CD14-positive monocyte (primary cell): ENCODE measurements at regions not wholly inside any gene's neighbourhood (a gene's known extent, or its start where the extent isn't known, plus 50 kb on each side); places are given as distances from the start of the nearest gene placed in this dataset.

Experiments
- DNase-seq, 3 donors: peaks; one replicate each; pipeline ENCODE4 v3.0.0-alpha.2; 2011 to 2022
- H2AFZ ChIP-seq: 2 replicates; pipeline ENCODE4 v1.6.0; 2012; ENCODE audit warnings: mild to moderate bottlenecking, low read depth, low read length, inconsistent platforms; ENCODE audit not compliant: insufficient read depth, poor library complexity, severe bottlenecking
- H3K27ac ChIP-seq, 2 donors: 1 replicate in 1 of 2; 2 replicates in 1 of 2; pipeline ENCODE4 v1.5.1; 2012 to 2013; ENCODE audit warnings: low read length in 2 of 2, control low read depth in 1 of 2, inconsistent platforms in 1 of 2, low read depth in 1 of 2, mild to moderate bottlenecking in 1 of 2
- H3K27me3 ChIP-seq, 2 donors: one replicate each; pipeline versions ENCODE4 v1.6.0 to v1.6.1; 2011 to 2013; ENCODE audit warnings: low read length in 2 of 2; ENCODE audit not compliant: control insufficient read depth in 2 of 2, insufficient read depth in 2 of 2
- H3K36me3 ChIP-seq, 2 donors: replicated peaks in 1 of 2; 1 replicate in 1 of 2; 2 replicates in 1 of 2; pipeline versions ENCODE4 v1.5.1 to v1.6.1; 2012 to 2013; ENCODE audit warnings: low read length in 2 of 2, control low read depth in 1 of 2, inconsistent platforms in 1 of 2, mild to moderate bottlenecking in 1 of 2; ENCODE audit not compliant: insufficient read depth in 2 of 2, control insufficient read depth in 1 of 2
- H3K4me1 ChIP-seq, 2 donors: 1 replicate in 1 of 2; 2 replicates in 1 of 2; pipeline versions ENCODE4 v1.5.1 to v1.6.1; 2012 to 2013; ENCODE audit warnings: low read length in 2 of 2, control low read depth in 1 of 2, inconsistent platforms in 1 of 2, mild to moderate bottlenecking in 1 of 2, moderate library complexity in 1 of 2; ENCODE audit not compliant: insufficient read depth in 2 of 2, control insufficient read depth in 1 of 2
- H3K4me2 ChIP-seq: replicated peaks from 2 replicates; pipeline ENCODE3; 2012; ENCODE audit warnings: low read length, moderate library complexity, mild to moderate bottlenecking; ENCODE audit not compliant: poor library complexity, severe bottlenecking; ENCODE audit errors: extremely low read depth
- H3K4me3 ChIP-seq, 3 experiments: fragments of 200-600 bp in 1 of 3; sonication (generic) in 1 of 3; replicated peaks in 1 of 3; 1 replicate in 2 of 3; 2 replicates in 1 of 3; pipeline ENCODE4 v1.5.1; 2011 to 2013; ENCODE audit warnings: low read length in 3 of 3, mild to moderate bottlenecking in 3 of 3, control low read depth in 2 of 3, low read depth in 2 of 3, inconsistent platforms in 1 of 3, moderate library complexity in 1 of 3
- H3K79me2 ChIP-seq: 2 replicates; pipeline ENCODE4 v1.6.0; 2012; ENCODE audit warnings: mild to moderate bottlenecking, control low read depth, inconsistent platforms, low read length, moderate library complexity; ENCODE audit not compliant: insufficient read depth
- H3K9ac ChIP-seq: 2 replicates; pipeline ENCODE4 v1.6.0; 2017; ENCODE audit warnings: low read length, mild to moderate bottlenecking; ENCODE audit not compliant: insufficient read depth, poor library complexity, severe bottlenecking
- H3K9me3 ChIP-seq, 2 donors: replicated peaks in 1 of 2; 1 replicate in 1 of 2; 2 replicates in 1 of 2; pipeline versions ENCODE4 v1.5.1 to v1.6.1; 2012 to 2013; ENCODE audit warnings: low read length in 2 of 2, control low read depth in 1 of 2; ENCODE audit not compliant: control insufficient read depth in 1 of 2, insufficient read depth in 1 of 2
- H4K20me1 ChIP-seq: 2 replicates; pipeline ENCODE4 v1.6.0; 2012; ENCODE audit warnings: mild to moderate bottlenecking, low read length, control low read depth, moderate library complexity; ENCODE audit not compliant: insufficient read depth
- H3K27ac Mint-ChIP-seq, 7 donors: one replicate each; pipeline ENCODE4 v1.8.0; 2020; ENCODE audit warnings: mild to moderate bottlenecking in 7 of 7, mixed read lengths in 7 of 7, moderate library complexity in 6 of 7, inconsistent platforms in 2 of 7
- H3K27me3 Mint-ChIP-seq, 3 donors: one replicate each; pipeline ENCODE4 v1.8.0; 2021 to 2022; ENCODE audit warnings: low read depth in 3 of 3, mild to moderate bottlenecking in 3 of 3, mixed read lengths in 3 of 3, moderate library complexity in 3 of 3, inconsistent platforms in 1 of 3
- H3K36me3 Mint-ChIP-seq, 2 donors: one replicate each; pipeline ENCODE4 v1.8.0; 2020; ENCODE audit warnings: mixed read lengths in 2 of 2, inconsistent platforms in 1 of 2, mild to moderate bottlenecking in 1 of 2
- H3K4me1 Mint-ChIP-seq: one replicate; pipeline ENCODE4 v1.8.0; 2020; ENCODE audit warnings: mild to moderate bottlenecking, mixed read lengths
- H3K4me3 Mint-ChIP-seq, 2 donors: one replicate each; pipeline ENCODE4 v1.8.0; 2020; ENCODE audit warnings: mild to moderate bottlenecking in 2 of 2, mixed read lengths in 2 of 2, moderate library complexity in 1 of 2
- H3K9me3 Mint-ChIP-seq, 7 donors: one replicate each; pipeline ENCODE4 v1.8.0; 2020 to 2022; ENCODE audit warnings: mixed read lengths in 7 of 7, mild to moderate bottlenecking in 6 of 7, moderate library complexity in 6 of 7, inconsistent platforms in 2 of 7
- CTCF ChIP-seq: fragments of 200-600 bp; IDR thresholded peaks from one replicate; pipeline ENCODE4 v1.8.0; 2022; ENCODE audit warnings: antibody characterized with exemption, mild to moderate bottlenecking
- WGBS: methylation state at CpG from one replicate; pipeline ENCODE4 v1.1.5; 2013; ENCODE audit warnings: missing lambda C conversion rate; ENCODE audit not compliant: insufficient coverage; 5-methylcytosine and 5-hydroxymethylcytosine counted together
- intact Hi-C, 2 donors: fragments of 100-400 bp; cut with micrococcal nuclease; formaldehyde crosslinking; loops; one replicate each; pipeline versions ENCODE4 v1.15.0 to v1.15.1; 2023

DNA sequence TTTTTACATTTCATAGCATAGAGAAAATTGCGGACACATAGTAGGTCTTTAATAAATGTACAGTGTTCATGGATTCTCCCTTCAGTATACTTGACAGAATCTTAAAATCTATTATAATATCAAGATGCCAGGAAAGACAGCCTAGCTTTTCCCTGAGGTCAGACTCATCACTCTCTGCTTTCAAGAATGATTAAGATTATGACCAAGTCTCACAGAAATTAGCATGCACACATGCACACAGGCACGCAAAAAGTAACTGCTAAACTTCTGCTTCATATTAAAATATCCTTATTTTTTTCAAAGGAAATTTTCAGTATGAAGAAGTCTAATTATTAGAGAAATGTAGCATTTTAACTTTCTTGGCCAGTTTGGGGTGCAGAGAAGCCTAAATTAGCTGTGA is 493.8 kb upstream of the NECTIN3 start:
- H3K27ac ChIP-seq: no peak overlapping the region
- H3K79me2 ChIP-seq: no peaks in the 10 kb centered on the region
- DNase-seq: no peak
- peaks cover 0 to under 1% (median 0%) of the 10 kb centered on the region in 3 donors for H3K27me3 Mint-ChIP-seq
- TF ChIP-seq CTCF: no peak
- peaks cover 0 to 9% (median 2%) of the 10 kb centered on the region in 7 donors for H3K9me3 Mint-ChIP-seq
- no peaks in the 10 kb centered on the region for H3K4me1 Mint-ChIP-seq
- no peaks in the 10 kb centered on the region for H3K9me3 ChIP-seq
- no peak overlapping the region for H3K27ac Mint-ChIP-seq
- no peak overlapping the region for H3K9ac ChIP-seq
- intact Hi-C loops: no loop called here
- no peak overlapping the region for H2AFZ ChIP-seq
- H3K36me3 Mint-ChIP-seq: no peaks in the 10 kb centered on the region
- H3K4me1 ChIP-seq: no peaks in the 10 kb centered on the region
- WGBS: no CpG with 5 or more reads among the region's 2 CpGs
- H3K27me3 ChIP-seq: no peaks in the 10 kb centered on the region
- no peaks in the 10 kb centered on the region for H3K36me3 ChIP-seq
- no peak overlapping the region for H3K4me3 Mint-ChIP-seq
- no peaks in the 10 kb centered on the region for H4K20me1 ChIP-seq
- no peak overlapping the region for H3K4me2 ChIP-seq
- H3K4me3 ChIP-seq: no peak overlapping the region

DNA sequence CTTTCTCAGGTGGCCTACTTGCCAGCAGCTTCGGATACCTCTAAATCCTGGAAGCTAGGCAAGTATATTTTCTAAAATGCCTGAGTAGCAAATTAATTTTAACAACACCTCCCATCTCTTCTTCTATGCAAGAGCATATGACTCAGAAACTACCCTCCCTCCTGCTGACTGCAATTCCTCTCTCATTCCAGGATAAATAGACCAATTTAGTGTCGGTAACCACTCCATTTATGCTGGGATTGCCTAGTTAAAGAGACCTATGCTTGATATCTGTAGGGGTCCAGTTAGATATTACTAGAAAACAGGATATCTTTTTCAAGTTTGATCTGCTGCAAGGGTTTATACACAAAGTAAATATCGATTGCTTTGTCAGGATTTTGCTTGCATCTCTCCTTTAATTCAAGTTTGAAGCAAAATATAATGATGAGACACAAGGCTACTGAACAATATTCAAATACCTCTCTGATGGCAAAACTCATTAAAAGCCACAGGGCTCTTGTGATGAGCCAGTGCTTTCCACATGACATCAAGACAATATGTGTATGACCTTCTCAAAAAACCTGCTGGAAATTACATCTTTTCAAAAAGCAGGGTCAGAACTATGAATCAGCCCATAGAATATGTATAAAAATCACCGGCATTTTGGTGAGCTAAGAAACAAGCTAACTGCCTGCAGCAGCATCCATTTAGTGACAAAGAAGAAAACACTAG is 491.6 kb upstream of the NECTIN3 start:
- Histone ChIP-seq H3K9ac (no peak overlapping the region), H3K4me3 (no peak overlapping the region), H3K27me3 (no peaks in the 10 kb centered on the region), H3K4me1 (no peaks in the 10 kb centered on the region), H3K79me2 (no peaks in the 10 kb centered on the region), H3K4me2 (no peak overlapping the region), H2AFZ (no peak overlapping the region), H3K27ac (no peak overlapping the region), H4K20me1 (no peaks in the 10 kb centered on the region), H3K9me3 (no peaks in the 10 kb centered on the region), H3K36me3 (no peaks in the 10 kb centered on the region)
- TF ChIP-seq CTCF: no peak
- H3K27ac Mint-ChIP-seq: no peak overlapping the region
- intact Hi-C loops: no loop called here
- no peaks in the 10 kb centered on the region for H3K4me1 Mint-ChIP-seq
- peaks cover 0 to 1% (median 0%) of the 10 kb centered on the region in 3 donors for H3K27me3 Mint-ChIP-seq
- H3K36me3 Mint-ChIP-seq: no peaks in the 10 kb centered on the region
- no peak for DNase-seq
- H3K4me3 Mint-ChIP-seq: no peak overlapping the region
- H3K9me3 Mint-ChIP-seq: peaks cover 0 to 5% (median 0%) of the 10 kb centered on the region in 7 donors
- 86% methylated on average over 1 of the region's 4 CpGs for WGBS
